ENCODE measurements at regions not wholly inside any gene's neighbourhood (a gene's known extent, or its start where the extent isn't known, plus 50 kb on each side); places are given as distances from the start of the nearest gene placed in this dataset.
"Not testable (repeated sequence)": the region's sequence is repeated elsewhere in the genome, so short reads cannot be mapped to it uniquely, and the experiment has no call there.

- no peak for DNase-seq
Observed at GRCh38 chr12:24554612-24555295, 394.1 kb downstream of the BCAT1 start.

GRCh38 chr12:24553259-24553658 is 395.6 kb downstream of the BCAT1 start:
- DNase-seq = no peak

GRCh38 chr12:24551163-24551786 is 397.6 kb downstream of the BCAT1 start:
- no peak for DNase-seq

DNA sequence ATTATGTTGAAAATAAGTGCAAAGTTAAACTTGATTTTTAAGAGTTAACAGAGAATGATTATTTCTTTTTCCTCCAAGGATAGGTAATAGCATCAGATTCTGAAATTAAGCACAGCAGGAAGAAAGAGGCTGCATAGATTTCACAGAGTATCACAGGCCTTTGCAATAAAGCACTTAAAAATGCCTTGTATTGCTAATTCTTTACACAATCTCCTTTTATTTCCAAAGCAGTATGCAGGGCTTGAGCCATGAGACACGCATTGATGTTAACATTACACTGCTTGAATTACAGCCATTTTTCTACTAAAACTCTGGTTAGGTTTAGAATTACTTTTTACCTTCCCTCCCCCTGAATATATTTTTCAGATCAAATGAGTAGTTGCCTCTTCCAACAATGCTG is 398.3 kb downstream of the BCAT1 start:
- no peak for DNase-seq

DNA sequence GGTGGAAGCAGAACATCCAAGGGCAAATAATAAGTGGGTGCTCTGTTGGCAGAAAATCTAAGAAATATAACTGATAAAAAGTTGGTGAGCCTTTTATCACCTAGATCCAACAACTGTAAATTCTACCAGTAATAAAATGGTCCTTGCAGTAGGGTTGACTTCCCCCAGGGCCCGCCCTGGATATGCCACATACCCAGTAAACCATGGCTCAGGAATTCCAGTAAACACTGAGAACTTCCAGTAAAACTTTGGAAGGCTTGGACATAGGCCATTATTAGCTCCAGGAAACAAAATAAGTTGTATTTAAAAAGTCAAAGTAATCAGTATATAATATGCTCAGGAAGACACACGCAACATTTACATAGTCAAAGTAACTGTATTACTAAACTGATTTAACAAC is 402.2 kb downstream of the BCAT1 start:
- no peak for DNase-seq

GRCh38 chr12:24546084-24546483 is 402.8 kb downstream of the BCAT1 start:
- DNase-seq = no peak

DNA sequence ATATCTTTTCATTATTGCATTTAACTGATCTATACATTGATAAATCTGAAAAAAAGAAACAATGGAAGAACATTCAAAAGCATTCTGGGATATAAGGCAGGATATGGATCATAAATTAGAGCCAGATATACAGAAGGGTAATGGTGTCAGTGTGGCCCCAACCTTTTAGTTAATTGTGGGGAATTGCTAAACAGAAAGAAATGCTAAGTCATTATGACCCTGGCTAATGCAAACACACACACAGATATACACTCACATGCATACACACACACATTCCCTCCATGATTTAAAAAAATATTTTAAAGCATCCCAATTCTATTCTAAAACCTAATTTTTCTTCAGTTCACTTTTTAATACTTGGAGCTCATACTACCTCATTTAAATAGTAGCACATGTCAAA is 404.5 kb downstream of the BCAT1 start:
- DNase-seq = no peak

- DNase-seq = no peak
Observed at GRCh38 chr12:24541193-24541871, 407.6 kb downstream of the BCAT1 start.

DNA sequence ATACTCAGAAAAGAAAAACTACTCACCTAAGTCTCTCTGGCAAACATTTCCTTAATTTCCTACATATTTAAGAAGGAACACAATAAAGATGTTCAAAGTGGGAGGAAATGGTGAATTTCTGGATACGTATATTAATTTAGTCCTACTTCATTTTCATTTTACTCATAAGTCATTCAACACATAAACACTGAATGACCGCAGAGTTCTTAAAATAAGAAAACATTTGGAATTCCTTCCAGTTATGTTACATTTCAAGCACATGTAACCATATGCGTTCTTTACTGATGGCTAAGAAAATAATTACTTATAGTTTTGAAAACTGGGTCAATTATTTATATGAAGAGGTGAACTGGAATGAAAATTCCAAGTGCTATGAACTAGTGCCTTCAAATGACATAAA is 409.3 kb downstream of the BCAT1 start:
- DNase-seq = no peak

DNA sequence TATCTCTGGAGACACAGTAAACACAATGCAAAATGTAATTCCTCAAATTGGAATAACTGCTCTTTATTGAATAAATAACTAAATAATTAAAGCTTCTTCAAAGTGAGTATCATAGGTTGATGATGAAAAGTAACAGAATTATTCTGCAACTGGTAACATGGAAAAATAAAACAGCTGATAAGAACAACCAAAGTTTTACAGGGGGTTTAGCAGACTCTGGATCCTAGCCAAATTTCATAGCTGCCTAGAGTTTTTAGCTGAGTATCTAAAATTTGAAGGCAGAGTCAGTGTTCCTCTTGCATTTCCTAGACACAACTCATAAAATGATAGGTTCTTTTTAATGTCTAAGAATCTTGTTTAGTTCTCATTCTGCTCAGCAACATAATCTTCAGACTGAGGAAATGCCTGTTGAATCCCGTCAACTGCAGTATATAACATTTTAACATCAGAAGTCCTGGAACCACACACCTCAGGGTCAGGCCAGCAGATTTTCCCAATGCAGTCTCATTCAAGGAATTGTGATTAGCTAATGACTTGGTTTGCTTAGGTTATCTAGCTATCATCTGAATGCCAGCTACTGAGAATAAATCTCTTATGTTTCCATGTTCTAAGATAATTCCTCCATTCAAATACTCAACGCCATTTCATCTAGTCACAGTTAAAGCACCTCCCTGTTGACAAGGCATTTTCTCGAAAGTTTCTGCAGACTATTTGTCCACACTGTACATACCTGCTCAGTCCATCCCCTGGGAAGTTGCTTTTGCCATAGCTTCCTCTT is 411.6 kb downstream of the BCAT1 start:
- DNase-seq = no peak

DNA sequence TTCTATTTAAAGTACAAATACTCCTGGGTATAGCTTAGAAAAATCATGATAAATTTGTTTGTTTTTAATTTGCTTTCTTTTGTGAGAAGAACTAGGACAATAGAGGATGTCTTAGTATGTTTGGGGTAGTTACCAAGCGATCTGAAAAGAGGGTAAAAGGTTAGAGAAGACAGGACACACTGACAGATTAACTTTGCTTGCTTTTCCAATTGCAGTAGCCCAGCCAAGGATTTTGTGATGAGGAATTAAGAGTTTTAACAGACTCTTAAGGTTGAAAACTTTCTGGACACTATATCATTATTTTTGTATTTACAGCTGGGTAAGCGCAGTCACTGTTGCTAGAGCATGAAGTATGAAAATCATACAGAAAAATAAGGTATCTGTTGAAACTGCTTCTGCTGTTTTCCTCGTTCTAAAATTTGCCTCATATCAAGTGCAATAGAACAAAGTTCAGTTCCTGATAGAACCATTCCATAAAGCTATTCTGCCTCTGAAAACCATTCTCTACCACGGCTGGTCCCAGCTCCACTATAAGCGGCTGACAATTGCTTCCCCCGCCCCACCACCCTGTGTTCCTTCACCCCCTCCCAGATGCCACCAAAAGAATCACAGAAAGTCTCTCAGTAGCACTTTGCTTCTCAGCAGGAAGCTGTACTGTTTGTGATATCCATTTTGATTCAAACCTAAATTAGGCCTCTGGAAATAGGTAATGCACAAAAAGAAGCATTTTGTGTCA is 413.4 kb downstream of the BCAT1 start:
- no peak for DNase-seq

DNA sequence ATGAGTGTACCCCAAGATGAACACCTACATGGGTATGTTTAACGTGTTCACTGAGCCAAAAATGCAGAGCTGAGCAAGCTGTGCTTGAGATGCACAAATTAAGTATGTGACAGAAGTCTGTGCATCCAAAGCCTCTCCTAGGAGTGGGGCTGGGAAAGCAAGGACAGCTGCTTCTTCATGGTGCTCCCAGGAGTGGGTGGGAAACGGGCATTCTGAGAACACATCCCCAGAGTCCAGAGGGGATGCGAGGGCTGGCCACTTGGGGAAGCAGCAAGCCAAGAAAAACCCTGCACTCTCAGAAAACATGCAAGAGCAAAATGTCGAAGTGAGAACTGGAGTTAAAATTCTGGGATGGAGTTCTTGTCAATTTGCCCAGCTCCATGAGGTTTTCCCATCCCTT is 414.3 kb downstream of the BCAT1 start:
- DNase-seq = no peak

DNA sequence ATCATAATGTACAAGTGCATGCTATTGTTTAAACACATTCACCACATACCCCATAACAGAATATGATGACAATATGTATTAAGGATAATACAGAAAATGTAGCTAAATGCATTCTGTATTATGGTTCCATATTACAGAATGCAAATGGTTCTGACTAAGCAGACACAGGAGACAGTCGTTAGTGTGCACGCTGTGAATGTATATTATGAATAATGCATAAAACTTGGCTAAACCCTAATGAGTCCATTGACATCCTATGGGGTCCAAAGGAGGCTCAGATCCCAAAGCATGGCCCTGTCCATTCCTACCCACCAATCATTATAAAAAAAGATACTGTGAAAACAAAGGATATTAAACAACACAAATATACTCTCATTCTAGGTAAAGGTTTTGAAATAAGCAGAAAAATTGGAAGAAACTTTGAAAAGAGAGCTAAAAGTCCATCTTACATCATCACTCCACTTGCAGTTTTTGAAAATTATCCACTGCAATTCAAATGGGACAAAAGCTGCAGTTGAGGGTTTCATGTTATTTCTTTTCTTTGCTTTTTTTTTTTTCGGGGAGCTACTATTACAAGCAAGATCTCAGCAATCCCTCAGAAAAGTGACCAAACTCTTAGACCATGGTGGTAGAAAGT is 415.1 kb downstream of the BCAT1 start:
- no peak for DNase-seq

DNA sequence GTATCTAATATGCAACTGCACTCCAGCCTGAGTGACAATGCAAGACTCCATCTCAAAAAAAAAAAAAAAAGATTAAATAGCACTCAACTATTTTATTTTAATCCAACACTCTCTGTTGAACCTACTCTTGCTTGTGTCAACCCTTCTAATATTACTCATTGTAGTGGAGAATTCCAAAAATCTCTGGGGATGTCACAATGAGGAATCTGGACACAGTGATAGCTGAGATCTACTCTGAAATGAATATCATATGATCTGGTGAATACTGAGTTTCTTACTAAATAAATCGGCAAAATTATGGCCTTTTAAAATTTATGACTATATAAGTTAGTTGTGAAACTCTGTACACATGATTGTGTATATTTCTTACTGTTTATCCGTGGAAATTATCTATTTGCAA is 418.2 kb downstream of the BCAT1 start:
- DNase-seq = no peak

DNA sequence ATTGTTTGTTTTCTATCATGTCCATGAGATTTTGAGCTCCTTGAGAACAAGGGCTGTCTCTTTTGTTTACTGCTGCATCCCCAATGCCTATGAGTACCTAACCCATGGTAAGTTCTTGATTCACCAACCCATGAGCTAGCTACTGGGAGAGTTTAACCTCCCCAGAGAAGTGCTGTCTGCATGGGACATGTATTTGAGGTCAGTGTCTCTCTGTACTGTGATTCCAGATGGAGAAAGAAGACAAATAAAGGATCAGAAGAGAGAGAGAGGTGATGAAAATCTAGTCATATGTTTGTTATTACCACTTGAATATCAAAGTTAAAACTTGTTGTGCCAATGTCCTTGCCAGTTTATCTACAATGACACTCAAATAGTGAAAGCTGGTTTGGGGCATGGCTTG is 421.8 kb downstream of the BCAT1 start:
- DNase-seq = no peak

DNA sequence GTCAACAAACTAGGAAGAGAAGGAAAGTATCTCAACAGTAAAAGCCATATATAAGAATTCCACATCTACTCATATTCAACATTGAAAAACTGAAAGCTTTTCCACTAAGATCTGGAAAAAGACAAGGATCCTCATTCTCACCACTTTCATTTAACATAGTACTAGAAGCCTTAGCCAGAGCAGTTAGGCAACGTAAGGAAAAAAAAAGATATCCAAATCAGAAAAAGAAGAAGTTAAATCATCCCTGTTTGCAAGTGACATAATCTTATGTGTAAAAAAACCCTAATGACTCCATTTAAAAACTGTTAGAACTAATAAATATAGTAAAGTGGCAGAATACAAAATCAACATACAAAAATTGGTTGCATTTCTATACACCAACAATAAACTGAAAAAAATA is 426.2 kb downstream of the BCAT1 start:
- no peak for DNase-seq

GRCh38 chr12:24519759-24520158 is 429.1 kb downstream of the BCAT1 start:
- no peak for DNase-seq

- no peak for DNase-seq
Observed at GRCh38 chr12:24517000-24517399, 431.9 kb downstream of the BCAT1 start.

DNA sequence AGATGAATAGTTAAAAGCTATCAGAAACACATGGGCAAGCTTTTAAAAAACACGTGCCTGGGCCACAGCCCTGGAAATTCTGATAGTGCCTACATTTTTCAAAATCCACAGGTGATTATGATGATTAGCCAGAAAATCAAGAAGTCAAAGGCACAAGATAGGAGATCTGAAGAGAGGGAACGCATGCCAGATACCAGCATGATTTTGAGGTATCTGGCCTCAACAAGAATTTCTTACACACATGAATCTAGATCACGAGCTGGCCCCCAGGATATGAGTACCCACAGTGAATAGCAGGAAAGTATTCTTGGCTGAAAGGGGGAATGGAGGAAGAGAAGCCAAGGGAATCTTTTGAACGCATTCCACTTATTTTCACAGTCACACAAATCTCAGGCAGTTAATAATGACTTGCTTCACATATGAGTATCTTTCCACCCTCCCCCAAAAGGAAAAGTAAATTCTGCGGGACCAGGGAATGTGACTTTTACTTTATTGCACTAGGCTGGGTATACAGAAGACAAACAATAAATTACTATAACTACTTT is 438.2 kb downstream of the BCAT1 start:
- DNase-seq = no peak

DNA sequence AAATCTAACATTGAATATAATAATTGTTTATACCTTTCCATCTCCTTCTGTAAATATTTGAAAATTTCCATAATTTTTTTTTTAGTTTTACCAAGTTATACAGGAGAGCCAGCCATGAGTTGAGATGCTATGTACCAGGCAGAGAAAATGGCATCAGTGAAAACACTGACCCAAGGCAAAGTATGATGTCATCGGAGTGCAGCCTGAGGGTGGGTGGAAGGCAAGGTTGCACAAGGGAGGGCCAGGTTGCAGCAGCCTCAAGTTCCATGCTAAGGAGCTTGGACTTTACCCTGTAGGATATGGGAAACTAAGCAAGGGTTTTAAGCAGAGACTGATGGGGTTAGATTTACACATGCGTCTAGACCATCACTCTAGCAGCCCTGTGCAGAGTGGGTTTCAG is 441.1 kb downstream of the BCAT1 start:
- no peak for DNase-seq

DNA sequence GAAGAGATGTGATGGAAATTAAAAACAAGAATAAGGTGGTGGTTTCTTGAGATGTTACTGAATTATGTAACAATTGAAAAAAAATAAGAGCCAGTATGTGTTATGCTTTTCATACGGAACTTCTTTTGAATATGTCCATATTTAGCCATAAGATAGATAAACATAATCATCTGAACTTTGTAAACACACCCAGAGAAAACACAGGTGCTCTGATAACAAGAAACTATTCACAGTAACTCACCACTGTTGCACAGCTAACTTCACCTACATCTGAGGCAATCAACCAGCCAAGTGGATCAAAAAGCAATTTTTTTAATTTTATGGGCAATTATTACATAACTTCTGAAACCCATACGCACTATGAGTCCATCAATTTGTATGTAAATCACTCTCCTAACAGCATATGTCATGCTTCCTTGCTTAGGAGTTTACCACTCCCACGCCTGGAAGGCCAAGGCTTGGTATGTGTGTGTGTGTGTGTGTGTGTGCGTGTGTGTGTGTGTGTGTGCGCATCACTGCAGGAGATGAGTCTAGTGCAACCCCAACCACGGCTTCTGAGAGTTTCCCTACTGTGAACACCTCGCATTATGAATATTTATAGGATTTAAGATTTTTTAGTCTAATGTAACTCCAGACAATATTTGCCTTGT is 443.4 kb downstream of the BCAT1 start:
- no peak for DNase-seq

GRCh38 chr12:24503477-24503876 is 445.4 kb downstream of the BCAT1 start:
- DNase-seq = not testable (repeated sequence)
